GM23248 (cell line): ENCODE measurements at regions not wholly inside any gene's neighbourhood (a gene's known extent, or its start where the extent isn't known, plus 50 kb on each side); places are given as distances from the start of the nearest gene placed in this dataset.

ENCODE experiments used
- EZH2 ChIP-seq: fragments of 200-600 bp; sonication (generic); IDR thresholded peaks from 2 replicates; pipeline ENCODE4 v1.6.1; 2018; ENCODE audit warnings: antibody characterized with exemption, mild to moderate bottlenecking; ENCODE audit not compliant: insufficient read depth, poor library complexity, severe bottlenecking
- EZH2phosphoT487 ChIP-seq: fragments of 200-600 bp; sonication (generic); IDR thresholded peaks from 2 replicates; pipeline ENCODE4 v1.6.1; 2018; ENCODE audit warnings: antibody characterized with exemption, moderate library complexity, mild to moderate bottlenecking, low read depth; ENCODE audit not compliant: insufficient read depth

DNA sequence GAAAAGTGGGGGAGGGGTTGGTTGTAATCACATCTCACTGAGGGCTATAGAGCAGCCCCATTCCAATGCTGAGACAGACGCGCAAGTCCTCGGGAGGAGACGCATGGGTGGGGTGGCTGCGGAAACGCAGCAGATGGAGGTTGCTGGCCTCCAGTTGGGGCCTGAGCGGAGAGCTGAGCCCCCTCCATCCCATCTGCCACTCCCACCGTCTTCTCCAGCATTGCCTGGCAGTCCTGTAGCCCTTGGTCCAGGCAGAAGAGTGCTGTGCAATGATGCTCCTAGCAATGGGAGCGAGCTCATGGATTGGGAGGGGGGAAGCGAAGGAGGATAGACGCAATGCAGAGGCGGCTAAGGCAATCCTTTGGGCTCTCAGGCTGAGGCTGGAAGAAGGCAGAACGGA is 79.4 kb upstream of the GLRA1 start:
- no peak for TF ChIP-seq EZH2phosphoT487
- TF ChIP-seq EZH2: no peak
